ENCODE measurements at regions not wholly inside any gene's neighbourhood (a gene's known extent, or its start where the extent isn't known, plus 50 kb on each side); places are given as distances from the start of the nearest gene placed in this dataset.

DNA sequence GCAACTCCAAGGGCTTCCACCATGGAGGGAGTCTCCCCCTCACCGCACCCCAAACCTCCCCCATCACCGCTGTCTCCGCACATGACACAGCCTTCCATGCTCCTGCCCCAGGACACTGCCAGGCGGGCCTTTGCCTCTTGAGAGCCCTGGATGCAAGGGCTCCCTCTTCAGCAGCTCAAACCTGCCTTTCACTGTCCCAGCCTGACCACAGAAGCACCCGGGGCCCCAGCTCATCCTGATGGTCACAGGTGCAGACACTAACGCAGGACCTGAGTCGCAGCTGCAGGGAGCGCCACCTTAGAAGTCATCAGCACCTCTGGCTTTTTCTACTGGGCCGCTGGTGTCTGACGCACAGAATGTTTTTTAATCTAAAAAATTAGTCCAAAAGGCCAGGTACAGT is 54.0 kb downstream of the SYNE3 start:
- no peak overlapping the region for H3K9ac ChIP-seq (ENCODE audit: insufficient read depth, low read depth, low read length)
- H3K36me3 ChIP-seq (replicated peaks in 1 of 2; ENCODE audit: control insufficient read depth in 1 of 2, insufficient read depth in 2 of 2, low read length in 2 of 2): peaks cover 4 to 18% of the 10 kb centered on the region in 2 experiments; a peak in 3 of 5 replicates
- WGBS (ENCODE audit: low lambda C conversion rate): 98% methylated on average over 10 of the region's 10 CpGs
- H3K4me2 ChIP-seq (ENCODE audit: low read depth, low read length): no peak overlapping the region
- no TSS peak for BruUV-seq (replicated peaks)
- no peak for TF ChIP-seq HNRNPUL1 (IDR thresholded peaks at IDR 0.05; ENCODE audit: low read depth, low read length)
- TF ChIP-seq ZNF841 (CRISPR knock-in tag; IDR thresholded peaks at IDR 0.05; ENCODE audit: borderline replicate concordance): no peak
- no peak for TF ChIP-seq CREM (IDR thresholded peaks at IDR 0.05)
- TF ChIP-seq CREM (CRISPR knock-in tag; IDR thresholded peaks at IDR 0.05): no peak
- TF ChIP-seq ZNF501 (CRISPR knock-in tag; IDR thresholded peaks at IDR 0.05): no peak
- no peak for TF ChIP-seq PRPF4 (IDR thresholded peaks at IDR 0.05; ENCODE audit: low read depth, low read length, poor library complexity, severe bottlenecking)
- TF ChIP-seq MAFK (conservative IDR thresholded peaks at IDR 0.05 in 1 of 2, IDR thresholded peaks at IDR 0.05 in 1 of 2; ENCODE audit: low read length in 2 of 2): no peak
- no peak for TF ChIP-seq TCF7L2 (IDR thresholded peaks at IDR 0.05; ENCODE audit: low read depth, low read length)
- TF ChIP-seq, protein P1, sequence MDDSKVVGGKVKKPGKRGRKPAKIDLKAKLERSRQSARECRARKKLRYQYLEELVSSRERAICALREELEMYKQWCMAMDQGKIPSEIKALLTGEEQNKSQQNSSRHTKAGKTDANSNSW (CRISPR knock-in tag; IDR thresholded peaks at IDR 0.05; ENCODE audit: borderline replicate concordance): no peak
- no peak for TF ChIP-seq DPF2 (CRISPR knock-in tag; IDR thresholded peaks at IDR 0.05; ENCODE audit: borderline replicate concordance, low read depth)
- TF ChIP-seq ZMYM4 (CRISPR knock-in tag; IDR thresholded peaks at IDR 0.05): no peak
- TF ChIP-seq SMAD1 (CRISPR knock-in tag; IDR thresholded peaks at IDR 0.05; ENCODE audit: borderline replicate concordance, low read depth): no peak
- no peak for TF ChIP-seq EZH2 (conservative IDR thresholded peaks at IDR 0.05; ENCODE audit: low read depth, low read length)
- TF ChIP-seq MBNL3 (CRISPR knock-in tag; conservative IDR thresholded peaks at IDR 0.05): no peak
- H3K27ac ChIP-seq (ENCODE audit: extremely low read length, insufficient read depth, low read length): no peak overlapping the region
- no peaks in the 10 kb centered on the region for H3K4me1 ChIP-seq (ENCODE audit: insufficient read depth, low read length)
- H3K9me3 ChIP-seq (ENCODE audit: low read length): no peaks in the 10 kb centered on the region
- no peak for DNase-seq (ENCODE audit: low spot score)
- no peak for FAIRE-seq
- H2AFZ ChIP-seq (ENCODE audit: low read length): no peak overlapping the region
- in situ Hi-C loops (cut with HindIII; ENCODE audit: extremely low pct_ligation_motif_present, low pct_unique_long_range_greater_than_20kb) (no loop called here), intact Hi-C loops (cut with micrococcal nuclease; ENCODE audit: unreplicated experiment) (no loop called here)
- H3K4me3 ChIP-seq (replicated peaks in 1 of 3; ENCODE audit: insufficient read depth in 1 of 3, low read depth in 2 of 3, low read length in 3 of 3): no peak overlapping the region
- ChIA-PET POLR2A (no interaction called here), CTCF (ENCODE audit: low intra/inter-chr PET ratio, low total read pairs) (no interaction called here)
- no peaks in the 10 kb centered on the region for H4K20me1 ChIP-seq (ENCODE audit: insufficient read depth, low read length)
- no peaks in the 10 kb centered on the region for H3K79me2 ChIP-seq (ENCODE audit: insufficient read depth, low read length)
- ATAC-seq: no peak
- H3K27me3 ChIP-seq (ENCODE audit: control insufficient read depth in 1 of 2, insufficient read depth in 2 of 2, low read length in 2 of 2): no peaks in the 10 kb centered on the region

Measured in HepG2 (cell line).